CD4-positive, alpha-beta memory T cell (primary cell): ENCODE measurements at regions not wholly inside any gene's neighbourhood (a gene's known extent, or its start where the extent isn't known, plus 50 kb on each side); places are given as distances from the start of the nearest gene placed in this dataset.

Experiments
- CTCF ChIA-PET: fragments of 350-600 bp; sonication (Branson Sonifier 250); formaldehyde crosslinking; loops from one replicate; lab custom pipeline; 2021; ENCODE audit warnings: inconsistent platforms; ENCODE audit not compliant: partially characterized antibody; lab: Charles Lee
- POLR2A ChIA-PET: fragments of 350-600 bp; sonication (Branson Sonifier 250); formaldehyde crosslinking; loops from one replicate; lab custom pipeline; 2021; ENCODE audit not compliant: partially characterized antibody; lab: Charles Lee
- DNase-seq, 5 donors: peaks; one replicate each; pipeline versions ENCODE4 v3.0.0 to v3.0.0-alpha.2; 2020 to 2022; ENCODE audit warnings: mixed read lengths in 1 of 5
- H3K27ac ChIP-seq: one replicate; pipeline ENCODE4 v1.7.0; 2013; ENCODE audit warnings: low read depth, low read length
- H3K27me3 ChIP-seq: 2 replicates; pipeline ENCODE4 v1.7.0; 2013; ENCODE audit warnings: mild to moderate bottlenecking, low read length, moderate library complexity; ENCODE audit not compliant: insufficient read depth
- H3K36me3 ChIP-seq: 2 replicates; pipeline ENCODE4 v1.7.0; 2013; ENCODE audit warnings: mild to moderate bottlenecking, low read length, moderate library complexity; ENCODE audit not compliant: insufficient read depth
- H3K4me1 ChIP-seq: 2 replicates; pipeline ENCODE4 v1.7.0; 2013; ENCODE audit warnings: mild to moderate bottlenecking, low read length, moderate library complexity; ENCODE audit not compliant: insufficient read depth
- H3K4me3 ChIP-seq, 2 donors: one replicate each; pipeline ENCODE4 v1.7.0; 2013; ENCODE audit warnings: low read length in 2 of 2, mild to moderate bottlenecking in 1 of 2
- H3K9me3 ChIP-seq, 2 donors: one replicate each; pipeline ENCODE4 v1.7.0; 2013; ENCODE audit warnings: low read length in 2 of 2, control low read depth in 1 of 2; ENCODE audit not compliant: control insufficient read depth in 1 of 2
- H3K27ac Mint-ChIP-seq, 7 donors: one replicate each; pipeline ENCODE4 v1.8.0; 2020 to 2021; ENCODE audit warnings: mixed read lengths in 7 of 7, mild to moderate bottlenecking in 6 of 7, inconsistent platforms in 3 of 7, moderate library complexity in 3 of 7
- H3K27me3 Mint-ChIP-seq, 2 donors: one replicate each; pipeline ENCODE4 v1.8.0; 2020 to 2021; ENCODE audit warnings: mixed read lengths in 2 of 2
- H3K36me3 Mint-ChIP-seq, 2 donors: one replicate each; pipeline ENCODE4 v1.8.0; 2020 to 2021; ENCODE audit warnings: mixed read lengths in 2 of 2, inconsistent platforms in 1 of 2, mild to moderate bottlenecking in 1 of 2
- H3K4me1 Mint-ChIP-seq, 4 donors: one replicate each; pipeline ENCODE4 v1.8.0; 2020 to 2021; ENCODE audit warnings: mixed read lengths in 4 of 4, mild to moderate bottlenecking in 1 of 4
- H3K4me3 Mint-ChIP-seq, 8 donors: one replicate each; pipeline ENCODE4 v1.8.0; 2020 to 2021; ENCODE audit warnings: mixed read lengths in 8 of 8, mild to moderate bottlenecking in 7 of 8, moderate library complexity in 6 of 8, inconsistent platforms in 3 of 8
- H3K9me3 Mint-ChIP-seq, 8 donors: one replicate each; pipeline ENCODE4 v1.8.0; 2020 to 2021; ENCODE audit warnings: mixed read lengths in 8 of 8, mild to moderate bottlenecking in 5 of 8, inconsistent platforms in 3 of 8, moderate library complexity in 1 of 8
- intact Hi-C: fragments of 100-400 bp; cut with micrococcal nuclease; formaldehyde crosslinking; loops from one replicate; pipeline ENCODE4 v1.15.1; 2023

DNA sequence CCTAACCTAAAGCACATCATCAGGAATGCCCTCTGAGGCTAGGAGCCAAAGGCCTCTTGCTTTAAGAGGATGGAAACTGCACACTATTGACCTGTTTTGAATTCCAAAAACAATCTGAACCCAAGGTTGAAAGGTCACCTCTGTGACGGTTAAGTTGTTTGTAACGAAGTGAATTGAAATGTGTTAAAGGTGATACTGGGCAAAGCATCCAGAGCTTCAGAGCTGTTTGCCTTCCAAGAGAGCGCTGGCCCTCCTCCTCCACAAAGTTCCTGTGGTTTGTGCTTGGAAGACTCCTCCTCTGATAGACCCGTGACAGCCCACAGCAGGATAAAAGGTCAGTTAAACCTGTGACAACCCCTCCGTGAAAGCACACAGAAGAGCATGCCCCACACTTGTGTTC, 133.7 kb upstream of the CTTNBP2 start:
- intact Hi-C loops = no loop called here
- H3K4me1 Mint-ChIP-seq = no peaks in the 10 kb centered on the region
- H3K9me3 Mint-ChIP-seq = peaks cover 0 to 6% (median 2%) of the 10 kb centered on the region in 8 donors
- Histone ChIP-seq H3K27ac (no peak overlapping the region), H3K36me3 (no peaks in the 10 kb centered on the region), H3K27me3 (no peaks in the 10 kb centered on the region), H3K9me3 (no peaks in the 10 kb centered on the region), H3K4me1 (no peaks in the 10 kb centered on the region), H3K4me3 (no peak overlapping the region)
- POLR2A ChIA-PET = no interaction called here
- no peak for DNase-seq
- CTCF ChIA-PET = no interaction called here
- H3K36me3 Mint-ChIP-seq = no peaks in the 10 kb centered on the region
- H3K4me3 Mint-ChIP-seq = no peak overlapping the region
- peaks cover 2% of the 10 kb centered on the region in 2 donors for H3K27me3 Mint-ChIP-seq
- no peak overlapping the region for H3K27ac Mint-ChIP-seq

DNA sequence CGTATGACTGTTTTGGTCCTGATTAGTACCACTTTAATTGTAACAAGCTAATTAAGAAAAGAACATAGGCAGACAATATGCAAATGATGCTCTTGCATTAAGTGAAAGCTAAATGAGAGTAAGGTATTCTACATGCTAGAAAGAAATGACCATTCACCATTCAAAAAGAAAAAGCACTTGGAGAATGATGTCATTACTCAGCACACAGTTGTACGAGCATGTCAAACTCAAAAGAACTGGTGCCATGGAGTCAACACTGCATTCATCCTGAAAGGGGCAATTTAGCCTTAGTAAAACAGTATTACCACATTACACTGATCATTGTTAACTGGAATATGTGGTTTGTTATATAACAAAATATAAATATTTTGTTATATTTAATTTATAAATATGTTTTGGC, 136.2 kb upstream of the CTTNBP2 start:
- H3K9me3 Mint-ChIP-seq = peaks cover 0 to 4% (median 2%) of the 10 kb centered on the region in 8 donors

DNA sequence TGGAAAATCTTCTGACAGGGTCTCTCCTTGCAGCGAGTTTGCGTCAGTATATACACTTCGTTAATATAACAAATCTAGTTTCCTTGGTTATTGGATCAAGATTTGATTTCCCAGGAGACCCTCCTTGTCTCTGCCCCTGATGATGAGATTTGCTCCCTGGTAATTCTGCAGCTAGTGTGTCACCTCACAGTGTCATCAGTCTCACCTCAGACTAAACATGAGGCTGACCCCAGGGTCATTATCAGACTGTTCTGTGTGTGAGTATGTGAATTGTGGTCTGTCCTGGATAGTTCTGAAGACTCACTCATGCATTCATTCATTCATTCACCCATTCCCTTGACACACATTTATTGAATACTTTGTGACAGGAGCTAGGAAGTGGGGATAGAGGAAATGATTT, 138.4 kb upstream of the CTTNBP2 start:
- Histone ChIP-seq H3K27me3 (no peaks in the 10 kb centered on the region), H3K9me3 (no peaks in the 10 kb centered on the region), H3K4me1 (no peaks in the 10 kb centered on the region), H3K27ac (no peak overlapping the region), H3K36me3 (no peaks in the 10 kb centered on the region), H3K4me3 (no peak overlapping the region)
- Mint-ChIP-seq H3K27me3 (no peaks in the 10 kb centered on the region), H3K9me3 (peaks cover 0 to 6% (median under 1%) of the 10 kb centered on the region in 8 donors), H3K4me1 (no peaks in the 10 kb centered on the region), H3K4me3 (no peak overlapping the region), H3K27ac (no peak overlapping the region), H3K36me3 (no peaks in the 10 kb centered on the region)
- ChIA-PET CTCF (no interaction called here), POLR2A (no interaction called here)
- intact Hi-C loops = no loop called here
- DNase-seq = no peak

More for the DNA sequence above, 136.2 kb upstream of the CTTNBP2 start:
- no peaks in the 10 kb centered on the region for H3K4me1 Mint-ChIP-seq
- no peak overlapping the region for H3K27ac Mint-ChIP-seq
- H3K4me3 Mint-ChIP-seq = no peak overlapping the region
- no peaks in the 10 kb centered on the region for H3K36me3 ChIP-seq
- H3K4me3 ChIP-seq = no peak overlapping the region
- no peaks in the 10 kb centered on the region for H3K36me3 Mint-ChIP-seq
- ChIA-PET CTCF (no interaction called here), POLR2A (interaction anchor here (0.7 kb wide), 1 partner anchor 353 kb away, joined by 3 read pairs; no protein-coding TSS in a partner anchor)
- intact Hi-C loops = no loop called here
- no peaks in the 10 kb centered on the region for H3K27me3 ChIP-seq
- H3K9me3 ChIP-seq = no peaks in the 10 kb centered on the region
- DNase-seq = no peak
- no peaks in the 10 kb centered on the region for H3K4me1 ChIP-seq
- no peak overlapping the region for H3K27ac ChIP-seq
- peaks cover 0 to 2% of the 10 kb centered on the region in 2 donors for H3K27me3 Mint-ChIP-seq

DNA sequence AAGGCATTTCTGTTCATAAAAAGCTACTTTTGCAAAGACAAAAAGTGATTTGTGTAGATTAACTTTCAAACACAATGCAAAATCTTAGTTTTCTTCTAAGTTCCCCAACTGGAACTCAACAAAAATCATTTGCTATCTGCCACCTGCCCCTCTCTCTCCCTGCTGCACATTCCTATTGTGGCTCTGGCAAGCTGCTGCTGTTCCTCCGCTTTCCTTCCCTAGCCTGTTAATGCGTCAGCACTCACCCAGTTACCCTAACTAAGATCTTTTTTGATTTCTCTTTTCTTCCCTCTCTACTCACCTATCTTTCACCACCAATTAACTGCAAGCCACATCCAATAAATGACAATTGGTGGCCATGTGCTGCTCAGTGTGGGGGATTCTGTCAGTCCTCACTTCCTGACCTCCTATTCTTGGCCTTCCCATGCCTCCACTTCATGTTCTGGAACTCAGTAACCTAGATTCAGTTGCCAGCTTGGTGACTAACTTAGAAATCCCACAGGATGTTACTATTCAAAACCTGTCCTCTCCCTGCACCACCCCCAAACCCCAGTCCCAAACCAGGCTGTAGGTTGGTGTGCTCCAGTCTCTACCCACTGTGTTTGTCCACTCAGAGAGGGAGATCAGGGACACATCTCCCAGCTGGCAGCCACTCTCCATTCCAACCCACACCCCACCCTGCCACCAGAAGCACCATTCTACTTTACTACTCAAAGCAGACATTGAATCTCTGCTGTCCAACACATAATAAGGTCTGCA, 140.2 kb upstream of the CTTNBP2 start:
- no peak overlapping the region for H3K4me3 ChIP-seq
- DNase-seq = no peak
- POLR2A ChIA-PET = no interaction called here
- H3K9me3 ChIP-seq = no peaks in the 10 kb centered on the region
- H3K4me1 ChIP-seq = no peaks in the 10 kb centered on the region
- H3K27me3 Mint-ChIP-seq = no peaks in the 10 kb centered on the region
- H3K27ac Mint-ChIP-seq = no peak overlapping the region
- CTCF ChIA-PET = no interaction called here
- no peaks in the 10 kb centered on the region for H3K4me1 Mint-ChIP-seq
- H3K36me3 ChIP-seq = no peaks in the 10 kb centered on the region
- intact Hi-C loops = no loop called here
- no peak overlapping the region for H3K27ac ChIP-seq
- H3K27me3 ChIP-seq = no peaks in the 10 kb centered on the region
- no peaks in the 10 kb centered on the region for H3K36me3 Mint-ChIP-seq
- peaks cover 0 to 8% (median 5%) of the 10 kb centered on the region in 8 donors for H3K9me3 Mint-ChIP-seq
- no peak overlapping the region for H3K4me3 Mint-ChIP-seq

DNA sequence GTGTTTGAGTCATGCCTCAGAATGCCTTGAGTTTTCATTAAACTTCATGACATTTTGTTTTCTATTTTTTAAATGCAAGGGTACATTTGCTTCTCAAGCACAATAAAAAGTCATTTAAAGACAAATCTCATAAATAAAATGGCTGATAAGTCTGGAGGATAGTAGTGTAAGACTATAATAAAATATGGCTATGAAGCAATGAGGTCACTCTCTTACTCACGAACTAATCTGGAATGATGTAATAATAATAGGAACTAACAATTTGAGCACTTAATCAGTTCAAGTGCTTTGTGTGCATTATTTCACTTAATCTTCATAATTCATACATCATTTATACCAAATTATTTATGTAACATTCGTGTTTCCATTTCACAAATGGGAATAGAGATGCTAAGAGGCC, 149.3 kb upstream of the CTTNBP2 start:
- POLR2A ChIA-PET = no interaction called here
- Histone ChIP-seq H3K9me3 (no peaks in the 10 kb centered on the region), H3K27ac (no peak overlapping the region), H3K4me3 (no peak overlapping the region), H3K4me1 (no peaks in the 10 kb centered on the region), H3K36me3 (no peaks in the 10 kb centered on the region), H3K27me3 (no peaks in the 10 kb centered on the region)
- no peaks in the 10 kb centered on the region for H3K36me3 Mint-ChIP-seq
- H3K27ac Mint-ChIP-seq = no peak overlapping the region
- no peaks in the 10 kb centered on the region for H3K4me1 Mint-ChIP-seq
- CTCF ChIA-PET = no interaction called here
- H3K27me3 Mint-ChIP-seq = no peaks in the 10 kb centered on the region
- no peak overlapping the region for H3K4me3 Mint-ChIP-seq
- no peak for DNase-seq
- peaks cover 0 to 7% (median 1%) of the 10 kb centered on the region in 8 donors for H3K9me3 Mint-ChIP-seq
- intact Hi-C loops = no loop called here

DNA sequence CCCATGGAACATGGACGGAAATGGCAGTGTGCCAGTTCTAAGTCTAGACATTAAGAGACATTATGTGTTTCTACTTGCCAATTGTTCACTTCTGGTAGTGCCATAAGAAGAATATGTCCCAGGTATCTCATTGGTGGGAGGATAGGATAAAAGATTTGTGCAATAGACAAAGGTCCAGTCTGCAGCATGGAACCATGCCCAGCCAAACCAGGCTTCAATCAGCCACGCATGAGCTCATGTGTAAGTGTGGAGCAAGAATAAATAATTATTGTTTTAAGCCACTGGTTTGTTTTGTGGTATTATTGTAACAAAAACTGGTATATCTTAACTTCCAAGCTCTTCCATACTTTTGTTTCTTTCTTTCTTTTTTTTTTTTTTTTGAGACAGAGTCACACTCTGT, 153.6 kb upstream of the CTTNBP2 start:
- Histone ChIP-seq H3K36me3 (no peaks in the 10 kb centered on the region), H3K4me3 (no peak overlapping the region), H3K9me3 (no peaks in the 10 kb centered on the region), H3K27me3 (no peaks in the 10 kb centered on the region), H3K4me1 (no peaks in the 10 kb centered on the region), H3K27ac (no peak overlapping the region)
- ChIA-PET CTCF (interaction anchor here (0.7 kb wide), 1 partner anchor 1398 kb away, joined by 3 read pairs; no protein-coding TSS in a partner anchor), POLR2A (no interaction called here)
- Mint-ChIP-seq H3K27me3 (no peaks in the 10 kb centered on the region), H3K27ac (no peak overlapping the region), H3K4me1 (no peaks in the 10 kb centered on the region), H3K9me3 (peaks cover 0 to 4% (median 0%) of the 10 kb centered on the region in 8 donors), H3K36me3 (no peaks in the 10 kb centered on the region), H3K4me3 (no peak overlapping the region)
- intact Hi-C loops = no loop called here
- no peak for DNase-seq

DNA sequence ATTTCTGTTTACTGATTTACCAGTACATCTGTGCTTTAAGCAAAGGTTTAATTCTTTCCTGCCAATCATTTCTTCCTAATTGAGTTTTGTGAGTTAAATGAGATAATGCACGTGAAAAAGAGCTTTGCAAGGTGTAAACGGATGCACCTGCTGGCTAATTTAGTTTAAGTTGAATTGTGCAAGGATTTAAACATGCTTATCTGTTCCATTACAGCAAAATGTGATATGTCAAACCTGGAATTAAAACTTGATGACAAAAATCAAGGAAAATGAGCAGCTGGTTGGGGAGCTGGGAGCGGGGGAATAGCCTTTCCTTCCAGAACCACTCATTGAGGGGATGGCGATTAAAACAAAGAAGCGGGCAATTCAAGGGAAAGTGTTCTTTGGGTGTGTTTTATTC, 155.0 kb upstream of the CTTNBP2 start:
- H3K4me3 Mint-ChIP-seq = no peak overlapping the region
- no peaks in the 10 kb centered on the region for H3K36me3 ChIP-seq
- no peaks in the 10 kb centered on the region for H3K4me1 ChIP-seq
- no peaks in the 10 kb centered on the region for H3K4me1 Mint-ChIP-seq
- H3K9me3 Mint-ChIP-seq = peaks cover 0 to 4% (median 0%) of the 10 kb centered on the region in 8 donors
- no peak overlapping the region for H3K27ac ChIP-seq
- intact Hi-C loops = no loop called here
- no peak overlapping the region for H3K27ac Mint-ChIP-seq
- CTCF ChIA-PET = no interaction called here
- H3K36me3 Mint-ChIP-seq = no peaks in the 10 kb centered on the region
- H3K9me3 ChIP-seq = no peaks in the 10 kb centered on the region
- no peaks in the 10 kb centered on the region for H3K27me3 Mint-ChIP-seq
- POLR2A ChIA-PET = no interaction called here
- no peak for DNase-seq
- no peak overlapping the region for H3K4me3 ChIP-seq
- no peaks in the 10 kb centered on the region for H3K27me3 ChIP-seq
